Stimulated activated CD8-positive, alpha-beta memory T cell treated with anti-CD3 and anti-CD28 coated beads, Interleukin-7, amount 100 ng/mL, for 24 hours (primary cell): ENCODE measurements at regions not wholly inside any gene's neighbourhood (a gene's known extent, or its start where the extent isn't known, plus 50 kb on each side); places are given as distances from the start of the nearest gene placed in this dataset.

ENCODE experiments used
- DNase-seq: peaks from one replicate; pipeline ENCODE4 v3.0.0-alpha.2; 2020; ENCODE audit warnings: low read depth

GRCh38 chr10:90975096-90975495 lies 54.2 kb upstream of the ANKRD1 start:
- no peak for DNase-seq

GRCh38 chr10:90977162-90977854 lies 56.4 kb upstream of the ANKRD1 start:
- no peak for DNase-seq

GRCh38 chr10:90977855-90978486 lies 57.1 kb upstream of the ANKRD1 start:
- DNase-seq, result no peak

GRCh38 chr10:90982406-90983008 lies 61.6 kb upstream of the ANKRD1 start:
- no peak for DNase-seq

GRCh38 chr10:90983914-90984549 lies 63.1 kb upstream of the ANKRD1 start:
- DNase-seq, result no peak

- DNase-seq, result no peak
Observed at GRCh38 chr10:90984898-90985297, 64.0 kb upstream of the ANKRD1 start.

- no peak for DNase-seq
Observed at GRCh38 chr10:90985321-90985933, 64.5 kb upstream of the ANKRD1 start.

- DNase-seq, result no peak
Observed at GRCh38 chr10:90986136-90986760, 65.4 kb upstream of the ANKRD1 start.

- no peak for DNase-seq
Observed at GRCh38 chr10:90986870-90987269, 66.0 kb upstream of the ANKRD1 start.

GRCh38 chr10:90987383-90987782 lies 66.5 kb upstream of the ANKRD1 start:
- DNase-seq, result no peak

- no peak for DNase-seq
Observed at GRCh38 chr10:90988024-90988423, 67.1 kb upstream of the ANKRD1 start.

- DNase-seq, result no peak
Observed at GRCh38 chr10:90988802-90989201, 67.9 kb upstream of the ANKRD1 start.

- DNase-seq, result no peak
Observed at GRCh38 chr10:90989378-90989777, 68.5 kb upstream of the ANKRD1 start.

GRCh38 chr10:90992462-90992861 lies 71.6 kb upstream of the ANKRD1 start:
- DNase-seq, result no peak

- DNase-seq, result no peak
Observed at GRCh38 chr10:90993340-90993739, 72.5 kb upstream of the ANKRD1 start.

- DNase-seq, result no peak
Observed at GRCh38 chr10:90997670-90998069, 76.8 kb upstream of the ANKRD1 start.

- DNase-seq, result no peak
Observed at GRCh38 chr10:90998733-90999511, 78.0 kb upstream of the ANKRD1 start.

GRCh38 chr10:90999512-91000172 lies 78.8 kb upstream of the ANKRD1 start:
- no peak for DNase-seq

GRCh38 chr10:91000470-91000869 lies 79.6 kb upstream of the ANKRD1 start:
- no peak for DNase-seq

- no peak for DNase-seq
Observed at GRCh38 chr10:91000985-91001384, 80.1 kb upstream of the ANKRD1 start.

- no peak for DNase-seq
Observed at GRCh38 chr10:91002656-91003055, 81.8 kb upstream of the ANKRD1 start.
